GM20431 (cell line): ENCODE measurements at regions not wholly inside any gene's neighbourhood (a gene's known extent, or its start where the extent isn't known, plus 50 kb on each side); places are given as distances from the start of the nearest gene placed in this dataset.

Source experiments
- in situ Hi-C: fragments of 300-500 bp; cut with MseI, MboI; formaldehyde crosslinking; loops from one replicate; pipeline ENCODE4 v1.15.0; 2020; ENCODE audit warnings: low sequenced_read_pairs; ENCODE audit not compliant: unreplicated experiment

- in situ Hi-C loops: no loop called here
Observed at GRCh38 chr10:44326474-44327030, 58.3 kb downstream of the CXCL12 start.

- in situ Hi-C loops: no loop called here
Observed at GRCh38 chr10:44325596-44326307, 59.1 kb downstream of the CXCL12 start.

GRCh38 chr10:44325157-44325556 lies 59.7 kb downstream of the CXCL12 start:
- in situ Hi-C loops: no loop called here

GRCh38 chr10:44323838-44324237 lies 61.1 kb downstream of the CXCL12 start:
- in situ Hi-C loops: no loop called here

- in situ Hi-C loops: no loop called here
Observed at GRCh38 chr10:44322137-44322536, 62.8 kb downstream of the CXCL12 start.

- in situ Hi-C loops: no loop called here
Observed at GRCh38 chr10:44320756-44321155, 64.1 kb downstream of the CXCL12 start.

GRCh38 chr10:44317856-44318255 lies 67.0 kb downstream of the CXCL12 start:
- in situ Hi-C loops: no loop called here

- in situ Hi-C loops: no loop called here
Observed at GRCh38 chr10:44316922-44317215, 68.0 kb downstream of the CXCL12 start.

- in situ Hi-C loops: no loop called here
Observed at GRCh38 chr10:44316187-44316921, 68.5 kb downstream of the CXCL12 start.

GRCh38 chr10:44314802-44315460 lies 70.0 kb downstream of the CXCL12 start:
- in situ Hi-C loops: no loop called here

GRCh38 chr10:44313761-44314165 lies 71.1 kb downstream of the CXCL12 start:
- in situ Hi-C loops: no loop called here

GRCh38 chr10:44312401-44312800 lies 72.5 kb downstream of the CXCL12 start:
- in situ Hi-C loops: no loop called here

GRCh38 chr10:44311563-44312051 lies 73.3 kb downstream of the CXCL12 start:
- in situ Hi-C loops: no loop called here

GRCh38 chr10:44310762-44311562 lies 73.9 kb downstream of the CXCL12 start:
- in situ Hi-C loops: no loop called here

- in situ Hi-C loops: no loop called here
Observed at GRCh38 chr10:44309939-44310761, 74.7 kb downstream of the CXCL12 start.

- in situ Hi-C loops: no loop called here
Observed at GRCh38 chr10:44309361-44309760, 75.5 kb downstream of the CXCL12 start.

GRCh38 chr10:44308935-44309334 lies 76.0 kb downstream of the CXCL12 start:
- in situ Hi-C loops: no loop called here

GRCh38 chr10:44307691-44308090 lies 77.2 kb downstream of the CXCL12 start:
- in situ Hi-C loops: no loop called here

- in situ Hi-C loops: no loop called here
Observed at GRCh38 chr10:44306762-44307161, 78.1 kb downstream of the CXCL12 start.
